HuH-7 (cell line): ENCODE measurements at regions not wholly inside any gene's neighbourhood (a gene's known extent, or its start where the extent isn't known, plus 50 kb on each side); places are given as distances from the start of the nearest gene placed in this dataset.

Experiments
- DNase-seq: peaks from one replicate; pipeline ENCODE4 v3.0.0; 2011; ENCODE audit warnings: low spot score

DNA sequence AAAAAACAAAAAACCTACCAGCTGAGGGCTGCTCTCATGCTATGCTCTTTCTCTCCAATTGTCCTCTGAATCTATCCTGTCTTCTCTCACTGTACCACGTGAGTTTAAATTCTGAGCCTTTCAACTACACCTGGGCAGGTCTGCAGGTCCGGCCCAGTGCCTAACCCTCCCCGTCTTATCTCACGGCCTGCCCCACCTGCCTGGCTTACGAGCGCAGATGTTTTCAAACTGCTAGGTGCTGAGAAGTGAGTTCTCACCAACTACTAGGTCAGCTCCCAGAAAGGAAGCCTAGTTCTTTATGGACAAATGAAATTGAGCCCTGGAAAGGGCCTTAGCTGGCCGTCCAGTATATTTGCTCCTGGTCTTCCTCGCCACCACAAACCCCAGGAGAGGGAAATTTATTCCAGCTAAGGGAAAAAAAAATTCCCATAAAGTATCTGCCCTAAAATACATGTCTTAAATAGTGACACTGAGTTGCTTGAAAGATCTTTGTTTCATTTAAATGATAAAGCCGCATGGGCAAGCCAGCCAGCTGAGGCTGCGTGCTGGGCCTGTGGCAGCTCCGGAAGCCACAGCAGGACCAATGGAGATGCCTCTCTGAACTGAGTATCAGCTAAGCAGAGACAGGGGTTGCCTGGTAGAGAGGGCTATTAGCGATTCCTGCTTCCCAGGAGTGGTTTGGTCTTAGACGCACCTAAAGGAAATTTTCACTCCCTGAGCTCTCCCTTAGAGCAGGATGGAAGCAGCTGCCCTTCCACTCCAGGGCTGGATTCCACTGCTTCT, 92.5 kb upstream of the NCK2 start:
- DNase-seq, result no peak

DNA sequence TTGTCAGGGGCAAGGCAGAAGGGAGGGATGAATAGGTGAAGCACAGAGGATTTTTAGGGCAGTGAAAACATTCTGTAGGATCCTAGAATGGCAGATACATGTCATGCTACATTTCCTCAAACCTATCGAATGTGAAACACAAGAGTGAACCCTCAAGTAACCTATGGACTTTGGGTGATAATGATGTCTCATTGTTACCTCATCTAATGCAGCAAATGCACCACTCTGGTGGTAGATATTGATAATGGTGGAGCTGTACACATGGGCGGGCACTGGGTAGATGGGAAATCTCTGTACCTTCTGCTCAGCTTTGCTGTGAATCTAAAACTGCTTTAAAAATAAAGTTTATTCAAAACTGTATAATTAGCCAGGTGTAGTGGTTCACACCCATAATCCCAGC, 95.2 kb upstream of the NCK2 start:
- no peak for DNase-seq

DNA sequence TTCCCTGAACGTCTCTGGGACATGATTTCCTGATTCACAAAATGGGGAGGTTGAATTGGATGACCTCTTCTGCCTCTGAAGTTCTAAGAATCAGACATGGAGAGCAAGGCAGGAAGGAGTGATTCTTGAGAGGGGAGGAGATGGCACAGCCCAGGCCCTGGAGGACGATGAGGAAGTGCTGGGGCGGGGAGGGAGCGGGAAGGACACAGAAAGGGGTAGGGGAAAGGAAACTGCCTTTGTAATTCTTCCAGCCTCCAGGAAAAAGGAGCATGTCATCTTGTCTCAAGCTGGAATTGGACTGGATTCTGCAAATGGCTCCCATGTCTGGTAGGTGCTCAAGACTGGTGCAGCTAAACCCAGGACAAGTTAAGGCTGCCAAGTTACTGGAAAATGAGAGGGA, 97.0 kb upstream of the NCK2 start:
- no peak for DNase-seq

DNA sequence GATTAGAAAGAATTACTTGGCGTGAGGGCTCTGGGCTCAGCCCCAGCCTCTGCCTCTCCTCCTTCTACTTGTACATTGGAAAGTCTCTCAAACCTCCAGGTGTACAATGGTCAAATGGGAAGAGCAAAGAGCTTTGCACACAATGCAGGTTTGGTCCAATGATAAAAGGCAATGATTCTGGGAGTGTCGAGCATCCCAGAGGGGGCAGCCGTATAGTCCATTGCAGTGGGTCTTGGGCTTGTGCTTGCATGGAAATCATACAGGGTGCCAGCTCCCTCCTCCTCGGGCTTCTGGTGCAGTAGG, 98.0 kb upstream of the NCK2 start:
- DNase-seq, result no peak

DNA sequence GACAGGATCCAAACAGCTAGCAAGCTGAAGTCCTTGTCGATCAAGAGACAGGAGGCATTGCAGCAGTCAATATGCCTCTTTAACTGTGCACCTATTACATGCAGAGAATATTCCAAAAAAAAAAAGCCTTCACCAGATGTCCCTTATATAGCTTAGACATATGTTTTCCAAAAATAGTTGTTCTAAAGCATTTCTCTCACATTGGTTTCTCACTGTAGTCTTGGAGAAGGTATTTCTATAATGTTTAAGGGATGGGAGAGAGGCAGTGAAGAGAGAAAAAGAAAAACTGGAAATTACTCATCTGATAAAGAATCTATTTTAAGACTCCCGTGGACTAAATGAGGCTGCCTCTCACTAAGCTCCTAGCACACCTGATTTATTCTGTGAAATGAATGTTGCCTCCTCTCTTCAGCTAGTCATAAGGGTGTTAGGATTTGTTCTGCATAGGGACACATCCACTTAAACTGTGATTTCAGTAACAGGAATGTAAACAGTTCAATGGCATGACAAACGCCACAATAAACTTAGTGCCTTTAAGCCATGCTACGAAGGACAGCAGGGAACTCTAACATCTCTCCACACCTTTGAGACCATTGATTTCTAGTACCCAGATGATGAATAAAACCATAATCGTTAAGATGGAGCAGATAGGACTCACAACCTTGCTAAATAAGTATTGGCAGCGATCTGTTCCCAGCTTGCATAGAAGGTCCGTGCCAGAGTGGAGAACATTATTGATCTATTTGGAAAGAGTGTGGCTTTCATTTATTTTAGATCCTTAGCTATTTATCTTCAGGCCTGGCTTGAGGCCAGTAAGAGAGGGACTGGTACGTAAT, 98.6 kb upstream of the NCK2 start:
- no peak for DNase-seq

DNA sequence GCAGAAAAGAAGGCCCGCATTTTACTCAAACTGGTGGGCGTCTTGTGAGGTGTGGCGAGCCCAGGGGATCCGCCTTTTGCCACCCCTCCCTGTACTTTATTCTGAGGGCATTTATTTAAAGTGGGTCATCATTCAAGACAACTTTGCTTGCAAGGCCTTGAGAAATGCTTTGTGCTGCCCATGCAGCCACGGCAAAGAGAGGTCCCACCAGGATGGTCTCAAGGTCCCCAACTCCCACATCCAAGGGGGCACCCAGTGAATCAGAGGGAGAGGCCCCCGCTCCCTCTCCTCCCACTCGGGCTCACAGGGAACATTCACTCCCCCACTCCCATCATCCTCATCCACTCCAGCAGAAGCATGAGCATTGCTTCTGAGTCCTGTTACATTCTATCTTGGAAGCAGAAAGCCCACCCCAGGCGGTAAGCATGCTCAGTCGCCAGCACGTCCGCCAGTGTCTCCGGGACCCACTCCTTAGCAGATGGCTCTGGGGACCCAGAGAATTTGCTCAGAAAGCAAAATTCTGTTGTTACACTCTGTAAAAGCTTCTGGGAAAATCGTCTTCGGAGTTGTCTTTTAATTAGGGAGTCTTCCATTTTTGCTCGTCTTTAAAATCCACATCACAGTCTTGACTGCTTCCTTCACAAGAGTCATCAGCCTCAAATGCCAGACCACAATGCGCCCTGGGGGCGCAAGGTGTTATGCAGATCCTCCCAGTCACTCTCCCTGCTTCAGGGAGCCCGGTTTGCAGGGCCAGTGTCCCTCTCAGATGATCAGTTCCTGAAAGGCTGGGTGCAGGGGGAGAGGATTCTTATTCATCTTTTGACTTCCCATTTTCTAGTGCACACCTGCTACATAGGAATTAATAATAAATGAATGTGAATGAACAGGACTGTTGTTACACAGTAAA, 99.4 kb upstream of the NCK2 start:
- no peak for DNase-seq

DNA sequence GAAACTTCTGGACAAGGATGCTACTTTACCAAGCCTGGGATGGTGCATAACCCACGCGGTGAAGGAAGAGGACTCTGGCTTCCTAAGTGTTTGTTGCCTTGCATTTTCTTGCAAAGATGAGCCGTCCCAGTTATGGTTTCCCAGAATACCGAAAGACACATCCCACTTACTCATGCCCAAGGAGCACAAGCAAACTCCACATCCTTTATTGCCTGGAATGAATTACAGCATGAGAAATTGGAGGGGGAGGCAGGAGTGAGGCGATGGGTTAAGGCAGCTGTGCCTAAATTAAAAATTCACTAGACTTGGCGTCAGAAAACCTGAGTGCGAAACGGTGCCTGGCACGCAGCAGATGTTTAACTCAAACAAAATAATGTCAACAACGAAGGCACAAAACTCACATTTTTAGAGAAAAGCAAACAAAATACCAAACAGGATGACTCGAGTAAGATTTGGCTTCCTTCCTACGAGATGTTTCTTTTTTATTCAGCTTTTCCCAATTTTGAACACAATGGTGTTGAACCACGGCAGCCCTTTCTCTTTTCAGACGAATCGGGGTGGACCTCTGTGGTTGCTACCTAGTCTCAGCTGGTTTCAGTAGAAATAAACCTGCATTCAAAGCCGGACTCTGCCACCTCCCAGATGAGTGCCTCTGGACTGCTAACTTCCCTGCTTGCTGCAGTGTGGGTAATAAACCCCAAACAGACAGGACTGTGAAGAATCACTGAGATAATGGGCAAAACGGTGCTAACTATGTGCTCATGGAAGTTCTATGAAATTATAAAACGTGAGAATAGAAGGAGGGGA, 100.3 kb upstream of the NCK2 start:
- DNase-seq, result no peak

DNA sequence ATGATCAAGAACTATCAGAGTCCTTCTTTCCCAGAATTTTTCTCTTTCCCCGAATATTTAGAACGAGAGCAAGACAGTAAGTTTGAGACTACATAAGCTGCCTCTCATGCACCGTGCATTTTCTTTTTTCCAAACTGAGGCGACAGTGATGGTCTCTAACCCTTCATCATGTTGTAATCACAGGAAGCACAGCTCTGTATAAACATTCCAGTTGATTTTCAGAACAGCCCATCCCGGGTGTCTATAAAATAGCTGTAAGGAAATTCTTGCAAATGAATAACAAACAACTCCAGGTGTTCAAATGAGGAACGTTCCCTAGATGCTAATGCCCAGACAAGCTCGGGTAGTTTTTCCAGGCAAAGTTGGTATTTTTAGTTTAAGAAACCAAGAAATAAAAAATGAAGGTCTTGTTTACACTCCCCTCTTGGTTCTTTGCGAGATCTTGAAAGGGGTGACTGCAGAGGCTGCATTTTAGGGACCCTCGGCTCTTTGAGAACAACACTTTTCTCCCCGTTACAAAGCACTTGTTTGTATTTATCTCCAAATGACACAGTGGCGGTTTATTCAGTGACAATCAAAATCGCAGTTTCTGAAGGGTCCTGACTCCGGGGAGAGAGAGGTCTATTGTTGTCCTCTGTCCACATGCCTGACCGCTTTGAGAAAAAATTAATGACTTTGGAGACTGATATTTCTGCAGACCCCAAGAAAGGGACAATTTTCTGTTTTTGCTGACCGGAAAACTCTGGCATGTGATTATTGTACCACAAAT, 101.1 kb upstream of the NCK2 start:
- DNase-seq, result peak; percentile 27

DNA sequence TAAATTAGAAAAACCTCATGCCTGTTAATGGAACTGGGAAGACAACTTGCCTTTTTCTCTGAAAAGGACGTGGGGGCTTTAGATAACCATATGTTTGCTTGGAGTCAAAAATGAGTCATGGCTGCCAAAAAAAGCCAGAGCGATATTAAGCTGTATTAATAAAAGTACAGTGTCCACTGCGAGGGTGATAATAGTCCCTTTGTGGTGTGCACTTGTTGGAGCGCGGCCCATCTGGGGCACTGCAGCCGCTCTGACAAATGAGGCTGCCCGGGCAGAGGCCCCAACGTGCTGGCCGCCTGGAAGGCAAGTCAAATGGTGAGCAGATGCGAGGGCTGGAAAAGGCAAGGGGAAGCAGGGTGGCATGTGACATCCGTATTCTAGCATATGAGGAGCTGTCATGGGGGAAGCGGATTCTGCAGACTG, 103.3 kb upstream of the NCK2 start:
- DNase-seq, result no peak

DNA sequence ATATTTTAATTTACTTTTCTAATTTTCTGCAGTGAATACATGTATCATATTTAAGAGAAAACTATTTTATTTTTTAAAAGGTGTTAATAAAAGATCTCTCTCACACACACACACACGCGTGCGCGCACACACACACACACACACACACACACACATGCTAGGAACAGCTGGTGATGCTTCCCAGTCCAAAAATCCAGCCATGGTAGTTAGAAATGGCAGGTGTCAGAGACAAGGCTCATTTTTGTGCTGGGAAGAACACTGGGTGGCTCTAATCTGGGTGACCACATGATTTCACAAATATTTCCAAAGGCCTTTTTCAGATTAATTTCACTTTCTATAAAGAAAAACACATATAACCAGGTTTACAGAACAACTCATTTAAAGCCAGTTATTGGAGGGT, 104.5 kb upstream of the NCK2 start:
- no peak for DNase-seq

DNA sequence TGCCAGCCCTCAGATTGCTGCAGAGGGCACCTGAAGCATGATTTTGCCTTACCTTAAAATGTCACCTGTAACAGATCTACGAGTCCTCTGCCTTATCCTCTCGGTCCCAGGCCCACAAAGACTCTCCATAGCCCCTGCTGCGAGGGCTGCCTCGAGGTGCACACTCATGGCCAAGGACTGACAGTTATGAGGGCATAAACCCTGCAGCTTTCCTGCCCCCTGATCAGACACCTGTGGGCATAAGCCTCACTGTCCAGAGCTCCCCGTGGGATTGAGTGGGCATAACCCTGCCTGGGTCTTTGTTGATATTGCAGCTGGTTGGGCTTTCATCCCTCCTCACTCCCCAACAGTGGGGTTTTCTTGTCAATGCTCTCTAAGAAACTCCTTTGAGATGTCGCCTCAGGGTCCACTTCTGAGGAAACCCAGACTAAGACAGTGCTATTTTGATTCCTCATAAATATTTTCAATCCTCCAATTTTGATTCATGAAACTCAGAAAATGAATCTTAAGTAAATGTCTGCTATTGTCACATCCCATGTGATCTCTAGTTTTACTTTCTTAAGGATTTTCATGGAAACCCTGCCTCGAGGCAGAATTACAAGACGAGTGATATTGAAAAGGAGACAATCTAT, 108.5 kb upstream of the NCK2 start:
- no peak for DNase-seq

DNA sequence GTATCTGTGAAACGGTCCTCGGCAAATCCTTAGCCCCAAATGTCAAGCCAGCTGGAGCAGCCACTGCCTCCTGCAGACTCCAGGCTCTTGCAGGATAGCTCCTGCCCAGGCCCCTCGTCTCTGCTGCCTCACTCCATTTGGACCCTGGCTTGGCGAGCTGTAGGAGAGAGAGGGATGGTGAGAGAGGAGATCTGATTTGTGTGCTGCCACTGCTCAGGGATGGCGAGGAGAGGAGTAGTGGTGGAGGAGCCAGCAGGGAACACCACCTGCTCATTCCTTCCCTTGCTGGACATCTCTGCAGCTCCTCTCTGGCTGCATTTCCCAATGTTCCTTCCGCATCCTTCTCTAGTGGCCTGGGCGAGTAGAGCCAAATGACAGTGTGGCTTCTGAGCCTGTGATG, 109.1 kb upstream of the NCK2 start:
- no peak for DNase-seq

DNA sequence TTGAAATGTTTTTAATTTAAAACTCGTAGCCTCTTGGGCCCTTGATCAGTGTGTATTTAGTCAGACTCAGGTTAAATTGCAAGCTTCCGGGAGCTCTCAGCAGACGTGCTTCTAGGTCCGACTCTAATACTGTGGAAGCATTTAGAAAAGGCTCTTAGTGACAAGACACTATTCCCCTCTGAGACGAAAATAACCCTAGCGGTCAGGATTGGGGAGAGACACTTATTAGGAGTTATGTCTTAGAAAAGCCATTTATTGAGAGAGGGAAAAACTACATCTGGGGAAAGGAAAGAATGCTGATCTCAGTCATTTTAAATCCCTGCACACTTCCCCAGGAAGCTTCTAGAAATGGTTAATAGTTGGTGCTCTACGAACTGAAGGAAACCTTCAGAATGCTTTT, 110.5 kb upstream of the NCK2 start:
- DNase-seq, result no peak

DNA sequence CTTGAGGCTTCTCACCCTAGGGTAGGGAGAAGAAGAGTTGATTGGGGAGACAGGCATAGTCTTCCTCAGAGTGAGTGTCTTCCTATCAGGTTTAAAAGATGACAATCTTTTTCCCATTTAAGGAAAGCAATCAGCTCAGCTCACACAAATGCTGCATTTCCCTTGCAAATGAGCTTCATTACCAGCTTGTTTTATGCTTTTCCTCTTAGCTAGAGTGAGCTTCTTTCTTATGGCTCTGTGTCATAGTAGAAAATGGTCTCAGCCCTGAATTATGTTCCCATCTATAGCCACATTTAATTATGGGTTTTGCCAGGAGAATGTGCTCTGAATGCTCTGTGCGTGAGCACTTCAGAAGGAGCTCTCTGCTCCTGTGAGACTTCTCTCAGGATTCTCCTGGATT, 112.8 kb upstream of the NCK2 start:
- no peak for DNase-seq

DNA sequence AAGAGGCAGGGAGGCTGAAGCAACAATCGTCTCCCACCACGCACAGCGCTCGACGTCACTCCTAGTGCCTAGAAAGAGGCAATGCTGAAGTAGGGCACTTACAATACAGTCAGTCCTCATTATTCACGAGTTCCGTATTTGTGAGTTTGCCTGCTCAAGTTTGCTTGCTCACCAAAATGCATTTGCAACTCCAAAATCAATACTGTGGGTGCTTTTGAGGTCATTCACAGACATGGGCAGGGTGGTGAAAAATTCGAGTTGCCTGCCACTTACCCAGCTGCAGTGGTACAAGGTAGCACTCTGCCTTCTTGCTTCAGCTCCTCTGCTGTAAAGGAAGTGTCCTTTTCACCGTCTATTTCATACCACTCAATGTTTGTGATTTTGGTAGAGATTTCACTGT, 113.7 kb upstream of the NCK2 start:
- DNase-seq, result no peak

DNA sequence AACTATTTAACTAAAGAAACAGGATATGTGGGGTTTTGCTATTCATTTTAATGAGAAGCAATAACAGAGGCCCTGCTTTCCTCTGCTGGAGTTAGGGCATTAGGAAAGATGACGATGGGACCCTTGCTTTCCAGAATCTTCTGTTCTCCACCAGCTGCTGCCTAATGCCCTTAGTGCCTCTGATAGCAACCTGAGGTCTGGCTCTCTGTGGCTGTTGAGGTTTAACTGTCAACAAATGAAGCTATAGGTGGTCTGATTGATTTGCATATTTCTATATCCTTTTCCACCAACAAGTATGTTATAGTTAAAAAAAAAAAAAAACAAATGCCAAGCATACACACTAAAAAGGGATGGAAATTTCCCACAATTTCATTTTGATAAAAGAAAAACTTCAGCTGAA, 115.1 kb upstream of the NCK2 start:
- no peak for DNase-seq

DNA sequence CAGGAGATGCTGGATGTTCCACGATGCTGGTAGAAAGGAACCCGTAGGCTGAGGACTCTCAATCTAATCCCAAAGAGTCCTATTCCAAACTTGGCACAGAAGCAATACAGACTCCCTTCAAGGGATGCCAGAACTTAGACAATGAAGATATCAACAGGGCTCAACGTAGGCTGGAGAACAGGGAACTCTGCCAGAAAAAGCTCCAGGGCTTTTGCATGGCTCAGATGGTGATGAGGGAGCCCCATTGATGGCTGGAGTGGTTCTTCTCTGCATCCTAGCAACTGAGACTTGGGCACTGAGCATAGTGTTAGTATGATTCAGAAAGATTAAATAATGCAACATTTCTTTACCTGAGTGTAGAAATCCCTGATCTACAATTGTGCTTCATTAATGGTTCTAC, 117.2 kb upstream of the NCK2 start:
- no peak for DNase-seq

DNA sequence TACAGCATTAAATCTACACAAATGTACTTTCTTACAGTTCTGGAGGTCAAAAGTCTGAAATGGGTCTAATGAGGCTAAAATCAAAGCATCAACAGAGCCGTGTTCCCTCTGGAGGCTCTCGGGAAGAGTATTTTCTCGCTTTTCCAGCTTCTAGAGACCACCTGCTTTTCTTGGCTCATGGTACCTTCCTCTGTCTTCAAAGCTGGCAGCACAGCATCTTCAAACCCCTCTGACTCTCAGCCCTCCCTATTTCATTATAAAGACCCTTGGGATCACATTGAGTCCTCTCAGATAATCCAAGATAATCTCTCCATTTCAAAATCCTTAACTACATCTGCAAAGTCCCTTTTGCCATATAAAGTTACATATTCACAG, 117.8 kb upstream of the NCK2 start:
- DNase-seq, result no peak

DNA sequence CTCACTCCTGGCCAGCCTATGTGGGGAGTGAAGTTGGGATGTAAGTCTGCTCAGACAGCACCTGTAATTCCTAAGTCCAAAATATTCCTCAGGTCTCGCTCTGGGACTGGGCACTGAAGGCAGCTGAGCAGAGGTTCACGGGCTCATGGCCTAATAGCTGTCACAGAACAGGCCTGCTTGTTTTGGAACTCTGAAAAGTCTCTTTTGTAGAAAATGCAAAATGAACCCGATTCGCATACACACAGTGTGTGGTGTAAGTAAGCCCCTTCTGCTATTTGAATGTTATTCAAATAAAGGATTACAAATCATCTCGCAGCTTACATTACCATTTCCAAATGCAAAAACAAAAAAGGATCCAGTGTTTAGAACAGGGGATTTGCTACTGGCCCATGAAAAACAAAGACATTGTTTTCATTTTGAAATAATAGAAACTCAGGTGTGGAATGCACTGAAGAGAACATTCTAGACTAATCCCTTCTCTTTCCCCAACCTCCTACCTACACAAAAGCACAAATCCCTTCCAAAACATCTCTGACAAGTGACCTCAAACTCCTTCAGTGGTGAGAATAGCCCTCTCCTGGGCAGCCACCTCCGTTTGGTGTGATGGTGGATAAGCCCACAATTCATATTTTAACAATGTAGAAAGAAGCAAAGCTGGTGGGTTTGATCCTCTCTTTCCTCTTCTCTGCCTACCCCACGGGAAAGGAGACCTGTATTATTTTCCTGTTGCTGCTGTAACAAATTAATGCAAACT, 118.3 kb upstream of the NCK2 start:
- no peak for DNase-seq

DNA sequence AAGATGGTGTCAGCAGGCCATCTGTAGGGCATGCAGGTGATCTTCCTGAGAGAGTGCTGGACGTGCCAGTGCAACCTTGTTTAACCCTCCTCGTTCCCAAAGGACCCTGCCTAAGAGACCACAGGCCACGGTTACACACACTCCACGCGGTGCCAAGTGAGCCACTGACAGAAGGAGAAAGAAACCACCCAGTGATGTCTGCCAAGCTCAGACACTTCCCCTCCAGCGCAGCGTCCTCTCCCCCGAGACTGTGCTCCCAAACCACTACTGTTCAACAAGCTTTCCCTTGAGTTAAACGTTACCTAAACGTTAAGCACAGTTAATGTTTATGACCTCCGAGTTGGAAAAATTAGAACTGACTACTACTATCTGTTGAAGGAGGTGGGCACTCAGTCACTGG, 119.1 kb upstream of the NCK2 start:
- DNase-seq, result no peak
